ENCODE measurements at regions not wholly inside any gene's neighbourhood (a gene's known extent, or its start where the extent isn't known, plus 50 kb on each side); places are given as distances from the start of the nearest gene placed in this dataset.

GRCh38 chr3:22225161-22225560 is 474.2 kb upstream of the ZNF385D start:
- no peak for DNase-seq (ENCODE audit: low spot score)

DNA sequence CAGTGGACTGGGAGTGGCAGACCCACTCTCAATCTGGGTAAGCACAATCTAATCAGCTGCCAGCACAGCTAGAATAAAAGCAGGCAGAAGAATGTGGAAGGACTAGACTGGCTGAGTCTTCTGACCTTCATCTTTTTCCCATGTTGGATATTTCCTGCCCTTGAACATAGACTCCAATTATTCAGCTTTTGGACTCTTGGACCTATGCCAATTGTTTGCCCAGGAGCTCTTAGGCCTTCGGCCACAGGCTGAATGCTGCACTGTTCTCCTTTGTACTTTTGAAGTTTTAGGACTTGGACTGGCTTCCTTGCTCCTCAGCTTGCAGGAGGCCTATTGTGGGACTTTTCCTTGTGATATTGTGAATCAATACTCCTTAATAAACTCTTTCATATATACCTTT is 477.7 kb upstream of the ZNF385D start:
- no peak for DNase-seq (ENCODE audit: low spot score)

- DNase-seq (ENCODE audit: low spot score), result no peak
Observed at GRCh38 chr3:22231061-22231460, 480.1 kb upstream of the ZNF385D start.

DNA sequence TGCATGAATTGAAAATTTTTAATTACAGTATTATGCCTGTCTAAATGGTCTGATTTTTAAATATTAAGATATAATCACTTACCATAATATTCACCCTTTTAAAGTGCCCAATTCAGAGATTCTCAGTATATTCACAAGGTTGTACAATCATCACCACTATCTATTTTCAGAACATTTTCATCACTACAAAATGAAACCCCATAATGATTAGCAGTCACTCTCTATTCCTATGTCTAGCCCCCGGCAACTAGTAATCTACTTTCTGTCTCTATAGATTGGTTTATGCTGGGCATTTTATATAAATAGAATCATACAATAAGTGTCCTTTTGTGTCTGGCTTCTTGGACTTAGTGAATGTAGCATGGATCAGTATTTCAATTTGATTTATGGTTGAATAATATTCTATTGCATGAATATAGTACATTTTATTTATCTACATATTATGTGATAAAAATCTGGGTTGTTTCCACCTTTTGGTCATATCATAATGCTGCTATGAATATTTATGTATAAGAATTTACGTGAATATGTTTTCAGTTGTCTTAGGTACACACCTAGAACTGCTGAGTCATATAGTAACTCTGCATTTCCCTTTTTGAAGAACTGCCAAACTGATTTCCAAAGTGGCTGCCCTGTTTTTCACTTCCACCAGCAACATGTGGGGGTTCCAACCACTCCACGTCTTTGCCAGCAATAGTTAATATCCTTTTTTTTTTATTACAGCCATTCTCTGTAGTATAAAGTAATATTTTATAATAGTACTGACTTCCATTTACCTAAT is 485.7 kb upstream of the ZNF385D start:
- DNase-seq (ENCODE audit: low spot score), result no peak

DNA sequence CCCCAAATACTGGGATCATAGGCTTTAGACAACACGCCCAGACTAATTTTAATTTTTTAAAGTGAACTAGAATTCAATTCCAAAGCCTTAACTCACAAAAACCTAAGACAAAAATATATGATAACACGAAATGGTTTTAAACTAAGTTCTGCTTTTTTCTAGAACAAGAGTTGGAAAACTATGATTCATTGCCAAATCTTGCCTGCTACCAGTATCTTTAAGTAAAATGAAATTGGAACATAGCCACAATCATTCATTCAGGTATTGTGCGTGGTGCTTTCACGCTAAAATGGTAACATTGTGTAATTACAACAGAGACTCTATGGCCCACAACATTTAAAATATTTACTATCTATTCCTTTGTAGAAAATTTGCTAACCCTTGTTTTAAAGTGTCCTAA is 488.0 kb upstream of the ZNF385D start:
- no peak for DNase-seq (ENCODE audit: low spot score)

DNA sequence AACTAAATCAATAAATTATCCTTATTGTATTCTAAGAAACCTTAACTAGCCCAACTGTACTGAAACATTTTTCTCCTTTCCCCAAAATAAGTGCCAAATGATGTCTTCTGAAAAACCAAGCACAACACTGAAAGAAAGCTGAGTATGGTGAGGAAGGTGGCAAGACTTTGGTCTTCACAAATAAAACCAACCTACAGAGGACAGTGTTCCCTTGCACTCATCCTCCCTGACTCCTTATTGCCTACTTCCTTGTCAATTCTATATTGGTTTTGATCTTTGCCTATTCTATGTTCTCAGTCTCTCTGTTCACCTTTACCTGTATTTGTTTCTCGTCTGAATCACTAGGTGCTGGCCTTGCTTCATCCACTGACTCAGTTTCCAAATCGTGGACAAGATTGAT is 490.1 kb upstream of the ZNF385D start:
- DNase-seq (ENCODE audit: low spot score), result no peak

GRCh38 chr3:22244761-22245521 is 493.9 kb upstream of the ZNF385D start:
- no peak for DNase-seq (ENCODE audit: low spot score)

- DNase-seq (ENCODE audit: low spot score), result no peak
Observed at GRCh38 chr3:22245811-22246583, 495.0 kb upstream of the ZNF385D start.

GRCh38 chr3:22249658-22250057 is 498.6 kb upstream of the ZNF385D start:
- DNase-seq (ENCODE audit: low spot score), result no peak

DNA sequence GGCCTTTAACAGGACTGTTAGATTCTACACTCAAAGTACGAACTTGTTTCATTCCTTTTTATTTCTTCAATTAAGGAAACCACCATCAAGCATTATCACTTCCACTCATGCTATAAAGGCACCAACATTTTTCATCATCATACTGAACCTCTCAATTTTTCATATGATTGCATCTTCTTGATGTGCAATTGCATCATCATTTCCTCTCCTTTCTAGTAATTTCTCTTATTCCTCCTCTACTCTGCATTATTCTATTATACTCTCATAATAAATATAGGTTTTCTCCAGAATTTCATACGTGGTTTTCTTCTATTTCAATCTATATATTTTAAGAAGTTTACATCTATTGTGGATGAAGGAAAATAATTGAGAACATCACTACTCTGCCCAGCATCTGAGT is 506.2 kb upstream of the ZNF385D start:
- no peak for DNase-seq (ENCODE audit: low spot score)

GRCh38 chr3:22262386-22262785 is 511.4 kb upstream of the ZNF385D start:
- no peak for DNase-seq (ENCODE audit: low spot score)

- DNase-seq (ENCODE audit: low spot score), result no peak
Observed at GRCh38 chr3:22263042-22263441, 512.0 kb upstream of the ZNF385D start.

- no peak for DNase-seq (ENCODE audit: low spot score)
Observed at GRCh38 chr3:22265403-22265802, 514.4 kb upstream of the ZNF385D start.

DNA sequence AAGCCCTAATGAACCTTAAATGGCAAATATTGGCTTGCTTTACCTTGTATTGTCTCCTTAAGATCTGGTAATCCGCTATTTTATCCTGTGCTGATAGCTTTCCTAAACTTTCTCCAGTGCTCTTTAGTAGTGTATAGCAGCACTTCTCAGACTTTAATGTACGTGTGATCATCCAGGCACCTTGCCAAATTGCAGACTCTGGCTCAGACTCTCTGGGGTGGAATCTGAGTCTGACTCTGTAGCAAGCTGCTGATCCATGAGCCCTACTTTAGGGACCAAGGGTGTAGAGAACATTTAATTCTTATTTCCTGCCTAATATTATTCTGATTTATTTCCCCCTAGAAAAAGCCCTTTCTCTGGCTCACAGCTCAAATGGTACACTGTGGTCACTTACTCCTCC is 518.8 kb upstream of the ZNF385D start:
- no peak for DNase-seq (ENCODE audit: low spot score)

DNA sequence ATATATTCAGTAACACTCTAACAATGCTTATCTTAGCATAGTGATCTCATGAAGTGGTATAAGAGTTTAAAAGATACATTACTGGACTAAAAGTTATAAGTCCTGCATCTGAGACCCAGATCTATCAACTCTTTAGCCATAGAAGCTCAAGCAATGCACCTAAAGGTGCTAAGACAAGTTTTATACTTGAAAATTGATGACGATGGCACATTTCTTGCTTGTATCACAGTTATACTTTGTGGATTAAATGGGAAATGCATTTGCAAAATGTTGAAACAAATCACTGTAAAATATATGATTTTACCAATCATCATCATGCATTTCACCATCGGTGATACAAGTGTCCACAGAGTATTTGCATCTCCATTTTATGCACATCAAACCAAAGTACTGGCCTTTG is 525.3 kb upstream of the ZNF385D start:
- no peak for DNase-seq (ENCODE audit: low spot score)

- DNase-seq (ENCODE audit: low spot score), result no peak
Observed at GRCh38 chr3:22284559-22284958, 533.5 kb upstream of the ZNF385D start.

GRCh38 chr3:22288756-22289155 is 537.7 kb upstream of the ZNF385D start:
- no peak for DNase-seq (ENCODE audit: low spot score)

DNA sequence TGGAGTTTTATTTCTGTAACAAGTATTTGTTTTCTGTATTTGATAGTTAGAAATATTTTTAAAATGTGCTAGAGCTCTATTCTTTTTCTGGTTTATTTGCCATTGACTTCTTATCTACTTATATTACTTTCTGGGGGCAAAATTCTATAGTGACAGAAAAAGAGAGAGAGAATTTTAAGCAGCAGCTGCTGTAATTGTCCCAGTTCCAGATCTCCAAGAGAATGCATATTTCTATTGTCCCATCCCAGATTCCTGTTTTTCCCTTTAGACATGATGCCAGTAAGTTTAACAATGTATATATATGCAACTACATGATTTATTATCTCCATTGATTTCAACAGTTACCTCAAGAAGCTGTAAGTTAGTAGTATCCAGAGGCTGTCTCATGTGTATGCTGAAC is 541.7 kb upstream of the ZNF385D start:
- DNase-seq (ENCODE audit: low spot score), result no peak

- no peak for DNase-seq (ENCODE audit: low spot score)
Observed at GRCh38 chr3:22296601-22297000, 545.6 kb upstream of the ZNF385D start.

GRCh38 chr3:22297436-22297835 is 546.4 kb upstream of the ZNF385D start:
- DNase-seq (ENCODE audit: low spot score), result no peak

- DNase-seq (ENCODE audit: low spot score), result no peak
Observed at GRCh38 chr3:22306454-22306853, 555.4 kb upstream of the ZNF385D start.

- no peak for DNase-seq (ENCODE audit: low spot score)
Observed at GRCh38 chr3:22308871-22309270, 557.9 kb upstream of the ZNF385D start.

DNA sequence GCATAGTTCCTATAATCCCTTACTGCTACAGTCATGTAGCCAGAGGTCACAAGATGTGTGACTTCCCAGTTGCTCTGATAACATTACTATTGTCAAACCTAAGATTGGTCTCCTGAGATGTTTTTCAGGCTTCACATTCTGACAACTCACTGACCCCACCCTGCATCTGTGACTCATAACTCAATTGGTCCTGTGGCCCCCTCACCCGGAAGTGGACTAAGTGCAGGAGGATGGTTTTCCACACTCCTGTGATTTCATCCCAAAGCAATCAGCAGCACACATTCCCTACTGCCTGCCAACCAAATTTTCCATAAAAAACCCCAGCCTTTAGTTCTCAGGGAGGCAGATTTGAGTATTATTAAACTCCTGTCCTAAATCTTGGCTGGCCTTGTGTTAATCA is 564.9 kb upstream of the ZNF385D start:
- no peak for DNase-seq (ENCODE audit: low spot score)

Data from left forelimb (tissue), 1 donor.